NT2/D1 (cell line): ENCODE measurements at regions not wholly inside any gene's neighbourhood (a gene's known extent, or its start where the extent isn't known, plus 50 kb on each side); places are given as distances from the start of the nearest gene placed in this dataset.

ENCODE experiments used
- DNase-seq: peaks from one replicate; pipeline ENCODE4 v3.0.0-alpha.2; 2011; ENCODE audit warnings: low read depth, low spot score
- H3K27me3 ChIP-seq: 2 replicates; pipeline ENCODE4 v1.6.0; 2011; ENCODE audit warnings: mild to moderate bottlenecking; ENCODE audit not compliant: insufficient read length, insufficient read depth
- H3K36me3 ChIP-seq: 2 replicates; pipeline ENCODE4 v1.6.1; 2011; ENCODE audit warnings: mild to moderate bottlenecking, low read length, mixed read lengths; ENCODE audit not compliant: insufficient read depth, insufficient read length
- H3K4me1 ChIP-seq: 2 replicates; pipeline ENCODE4 v1.5.1; 2011; ENCODE audit not compliant: insufficient read depth, insufficient read length
- H3K4me3 ChIP-seq: 2 replicates; pipeline ENCODE4 v1.5.1; 2011; ENCODE audit warnings: low read depth; ENCODE audit not compliant: insufficient read length
- H3K9ac ChIP-seq: 2 replicates; pipeline ENCODE4 v1.6.0; 2011; ENCODE audit warnings: low read depth; ENCODE audit not compliant: insufficient read length
- H3K9me3 ChIP-seq: 2 replicates; pipeline ENCODE4 v1.5.1; 2011; ENCODE audit warnings: mild to moderate bottlenecking, low read length; ENCODE audit not compliant: insufficient read depth
- SUZ12 ChIP-seq: IDR thresholded peaks from 2 replicates; pipeline ENCODE4 v1.6.1; 2011; ENCODE audit not compliant: insufficient read length, insufficient read depth; ENCODE audit errors: extremely low read depth
- YY1 ChIP-seq: IDR thresholded peaks from 2 replicates; pipeline ENCODE4 v1.6.1; 2011; ENCODE audit not compliant: insufficient read length, insufficient read depth
- ZNF274 ChIP-seq: IDR thresholded peaks from 2 replicates; pipeline ENCODE4 v1.6.1; 2011; ENCODE audit warnings: mild to moderate bottlenecking, low read depth, low read length

GRCh38 chr2:64267699-64268098, 123.5 kb upstream of the PELI1 start:
- H3K36me3 ChIP-seq: no peaks in the 10 kb centered on the region
- H3K9me3 ChIP-seq: peaks cover 15% of the 10 kb centered on the region; the same call in 1 of the 2 replicates
- peaks cover 2% of the 10 kb centered on the region for H3K4me1 ChIP-seq
- DNase-seq: peak; percentile 63
- H3K27me3 ChIP-seq: no peaks in the 10 kb centered on the region
- TF ChIP-seq ZNF274: no peak
- no peak for TF ChIP-seq YY1
- TF ChIP-seq SUZ12: no peak
- H3K9ac ChIP-seq: no peak overlapping the region
- no peak overlapping the region for H3K4me3 ChIP-seq

- Histone ChIP-seq H3K4me3 (no peak overlapping the region), H3K4me1 (peaks cover 2% of the 10 kb centered on the region), H3K36me3 (no peaks in the 10 kb centered on the region), H3K9me3 (peaks cover 15% of the 10 kb centered on the region; the same call in 1 of the 2 replicates), H3K9ac (no peak overlapping the region), H3K27me3 (no peaks in the 10 kb centered on the region)
- no peak for TF ChIP-seq YY1
- TF ChIP-seq SUZ12: no peak
- TF ChIP-seq ZNF274: no peak
- no peak for DNase-seq
These were observed 124.3 kb upstream of the PELI1 start for GRCh38 chr2:64268330-64269048.

GRCh38 chr2:64273524-64274398, 129.5 kb upstream of the PELI1 start:
- Histone ChIP-seq H3K9me3 (peaks cover 15% of the 10 kb centered on the region; the same call in 1 of the 2 replicates), H3K4me3 (no peak overlapping the region), H3K27me3 (no peaks in the 10 kb centered on the region), H3K9ac (no peak overlapping the region), H3K4me1 (peaks cover 2% of the 10 kb centered on the region), H3K36me3 (no peaks in the 10 kb centered on the region)
- TF ChIP-seq YY1 (no peak), ZNF274 (no peak), SUZ12 (no peak)
- no peak for DNase-seq

DNA sequence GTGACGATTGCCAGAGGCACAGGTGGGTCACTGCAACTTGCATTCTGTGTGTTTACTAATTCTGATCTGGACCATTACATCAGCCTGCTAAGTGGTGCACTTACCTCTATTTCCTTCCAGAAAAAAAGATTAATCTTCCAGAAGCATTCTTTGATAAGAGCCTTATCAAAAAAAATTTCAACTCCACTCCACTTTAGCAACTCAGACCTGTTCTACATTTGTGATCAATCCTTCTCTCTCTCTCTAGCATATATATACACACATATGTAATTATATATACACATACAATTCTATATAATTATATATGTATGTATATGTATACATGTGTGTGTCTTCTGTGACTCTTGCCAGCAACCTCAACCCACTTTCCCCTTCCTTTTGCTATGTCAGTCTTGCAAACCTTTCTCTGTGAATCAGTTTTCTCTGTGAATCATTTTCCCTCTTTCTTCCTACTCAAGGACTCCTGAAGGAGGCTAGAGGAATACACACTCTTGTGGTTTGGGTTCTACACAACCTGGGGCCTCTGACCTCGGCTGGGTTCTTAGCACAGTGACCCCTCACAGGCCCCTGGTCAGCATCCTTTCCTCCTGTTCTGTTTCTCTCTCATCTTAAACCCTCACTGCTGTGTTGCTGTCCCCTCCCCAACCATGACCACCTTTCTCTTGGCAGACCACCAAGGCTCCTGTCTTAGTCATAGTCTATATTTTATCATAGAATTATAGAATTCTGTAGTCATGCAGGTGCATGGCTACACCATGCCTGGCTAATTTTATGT, 130.4 kb upstream of the PELI1 start:
- no peak for DNase-seq
- TF ChIP-seq YY1: no peak
- TF ChIP-seq SUZ12: no peak
- no peak for TF ChIP-seq ZNF274
- Histone ChIP-seq H3K9ac (no peak overlapping the region), H3K27me3 (no peaks in the 10 kb centered on the region), H3K4me3 (no peak overlapping the region), H3K36me3 (no peaks in the 10 kb centered on the region), H3K9me3 (peaks cover 10% of the 10 kb centered on the region; the same call in 1 of the 2 replicates), H3K4me1 (peaks cover 2% of the 10 kb centered on the region)

GRCh38 chr2:64275174-64275466, 130.9 kb upstream of the PELI1 start:
- no peak overlapping the region for H3K9ac ChIP-seq
- H3K4me1 ChIP-seq: peaks cover 1% of the 10 kb centered on the region
- TF ChIP-seq YY1 (no peak), SUZ12 (no peak)
- H3K36me3 ChIP-seq: no peaks in the 10 kb centered on the region
- H3K4me3 ChIP-seq: no peak overlapping the region
- DNase-seq: no peak
- H3K9me3 ChIP-seq: peaks cover 9% of the 10 kb centered on the region; the same call in 1 of the 2 replicates
- no peaks in the 10 kb centered on the region for H3K27me3 ChIP-seq

DNA sequence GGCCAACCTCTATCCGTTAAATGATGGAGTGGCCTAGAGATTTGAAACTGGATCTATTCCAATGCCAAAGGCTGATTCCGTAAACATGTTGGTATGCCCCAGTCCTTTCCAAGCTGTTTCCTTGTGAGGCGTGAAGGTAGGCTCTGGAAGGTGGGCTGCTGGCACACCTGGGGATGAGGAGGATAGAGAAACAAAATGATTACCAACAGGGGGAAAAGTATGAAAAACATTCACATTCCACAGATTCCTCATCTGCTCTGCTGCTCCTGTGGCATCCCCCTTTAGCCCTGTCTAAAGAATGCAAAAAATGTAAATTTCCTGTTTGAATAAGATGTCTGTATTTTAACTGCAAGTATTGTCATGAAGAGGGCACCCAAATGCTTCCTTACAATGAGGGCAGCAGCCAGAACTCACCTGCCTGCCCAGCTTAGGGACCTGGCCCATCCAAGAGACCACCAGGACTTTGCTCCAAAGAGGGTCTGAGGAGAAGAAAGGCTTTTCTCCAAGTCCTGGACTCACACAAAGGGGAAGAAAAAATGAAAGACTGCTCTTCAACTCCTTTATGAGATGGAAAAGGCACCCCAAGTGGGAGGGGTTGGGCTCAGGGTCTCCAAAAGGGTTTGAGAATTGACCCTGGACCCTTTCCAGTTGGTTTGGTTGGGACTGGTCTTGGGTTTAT, 132.3 kb upstream of the PELI1 start:
- Histone ChIP-seq H3K36me3 (no peaks in the 10 kb centered on the region), H3K4me1 (no peaks in the 10 kb centered on the region), H3K4me3 (no peak overlapping the region), H3K9ac (no peak overlapping the region), H3K27me3 (no peaks in the 10 kb centered on the region), H3K9me3 (no peaks in the 10 kb centered on the region)
- TF ChIP-seq SUZ12: no peak
- TF ChIP-seq ZNF274: no peak
- TF ChIP-seq YY1: no peak
- peak; percentile 55 for DNase-seq
